ENCODE measurements at regions not wholly inside any gene's neighbourhood (a gene's known extent, or its start where the extent isn't known, plus 50 kb on each side); places are given as distances from the start of the nearest gene placed in this dataset.

DNA sequence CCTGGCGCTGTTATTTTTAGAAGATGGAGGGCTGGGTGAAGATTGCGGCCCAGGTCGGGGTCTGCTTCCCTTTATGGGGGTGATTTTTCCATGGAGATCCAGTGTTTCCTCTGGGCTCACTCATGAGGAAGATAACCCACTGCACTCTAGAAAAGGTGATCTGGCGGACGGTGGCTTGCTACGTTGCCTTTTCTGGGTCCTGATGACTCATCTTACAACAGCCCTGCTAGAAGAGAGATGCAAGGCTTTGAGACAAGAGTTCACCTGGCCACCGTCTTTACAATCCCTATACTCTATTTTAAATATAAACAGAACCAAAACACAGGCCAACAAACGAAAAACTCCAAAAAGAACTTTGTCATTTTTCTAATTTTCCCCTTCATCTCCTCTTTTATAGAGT, 182.1 kb upstream of the EXOC2 start:
- ATAC-seq (ENCODE audit: low FRiP score) (no peak), DNase-seq (no peak)
- intact Hi-C loops (cut with DNase I) = no loop called here
- Histone ChIP-seq H3K27me3 (ENCODE audit: control insufficient read depth in 1 of 2, insufficient read depth in 2 of 2, low read length in 1 of 2) (peaks cover 0 to 1% of the 10 kb centered on the region in 2 donors), H3K27ac (ENCODE audit: low read depth in 1 of 2, low read length in 2 of 2) (no peak overlapping the region), H3K4me3 (ENCODE audit: low read length in 2 of 2) (no peak overlapping the region), H3K9me3 (ENCODE audit: control insufficient read depth, low read length) (peaks cover 1% of the 10 kb centered on the region), H3K36me3 (ENCODE audit: control insufficient read depth in 1 of 2, insufficient read depth in 2 of 2, low read length in 1 of 2) (no peaks in the 10 kb centered on the region), H3K4me1 (ENCODE audit: control insufficient read depth in 1 of 2, insufficient read depth in 2 of 2, low read length in 2 of 2) (no peaks in the 10 kb centered on the region)
- 75 to 77% methylated on average over 8 of the region's 8 CpGs for WGBS, 2 donors

DNA sequence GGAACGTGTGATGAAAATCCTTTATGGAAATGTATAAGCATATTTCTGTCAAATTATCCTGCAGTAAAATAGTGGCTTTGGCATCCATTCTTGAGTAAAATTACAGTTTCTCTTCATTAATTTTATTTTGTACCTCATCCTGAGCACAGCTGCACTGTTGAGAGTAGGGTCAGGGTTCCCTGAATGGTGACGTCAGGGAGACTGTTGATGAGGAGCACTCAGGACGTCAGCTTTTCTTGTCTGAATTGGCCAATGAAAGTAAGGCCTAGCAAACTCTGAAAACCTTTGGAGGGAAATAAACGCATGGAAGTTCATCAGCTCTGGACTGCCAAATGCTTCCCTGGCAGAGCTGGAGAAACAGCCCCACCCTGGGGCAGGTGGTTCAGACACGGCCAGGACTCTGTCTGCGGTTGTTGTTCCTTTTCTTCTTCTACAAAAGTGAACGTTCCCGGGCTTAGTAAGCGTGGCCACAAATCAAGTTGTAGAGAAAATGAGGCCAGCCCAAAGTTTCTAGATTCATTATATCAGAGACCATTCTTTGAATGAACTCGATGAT, 179.7 kb upstream of the EXOC2 start:
- H3K4me3 ChIP-seq (ENCODE audit: low read length in 2 of 2) = no peak overlapping the region
- no peak for ATAC-seq (ENCODE audit: low FRiP score)
- intact Hi-C loops (cut with DNase I) = no loop called here
- H3K36me3 ChIP-seq (ENCODE audit: control insufficient read depth in 1 of 2, insufficient read depth in 2 of 2, low read length in 1 of 2) = no peaks in the 10 kb centered on the region
- H3K9me3 ChIP-seq (ENCODE audit: control insufficient read depth, low read length) = peaks cover 1% of the 10 kb centered on the region
- no peak overlapping the region for H3K27ac ChIP-seq (ENCODE audit: low read depth in 1 of 2, low read length in 2 of 2)
- H3K4me1 ChIP-seq (ENCODE audit: control insufficient read depth in 1 of 2, insufficient read depth in 2 of 2, low read length in 2 of 2) = no peaks in the 10 kb centered on the region
- WGBS, 2 donors = 78 to 81% methylated on average over 10 of the region's 10 CpGs
- peaks cover 0 to 1% of the 10 kb centered on the region in 2 donors for H3K27me3 ChIP-seq (ENCODE audit: control insufficient read depth in 1 of 2, insufficient read depth in 2 of 2, low read length in 1 of 2)
- no peak for DNase-seq

DNA sequence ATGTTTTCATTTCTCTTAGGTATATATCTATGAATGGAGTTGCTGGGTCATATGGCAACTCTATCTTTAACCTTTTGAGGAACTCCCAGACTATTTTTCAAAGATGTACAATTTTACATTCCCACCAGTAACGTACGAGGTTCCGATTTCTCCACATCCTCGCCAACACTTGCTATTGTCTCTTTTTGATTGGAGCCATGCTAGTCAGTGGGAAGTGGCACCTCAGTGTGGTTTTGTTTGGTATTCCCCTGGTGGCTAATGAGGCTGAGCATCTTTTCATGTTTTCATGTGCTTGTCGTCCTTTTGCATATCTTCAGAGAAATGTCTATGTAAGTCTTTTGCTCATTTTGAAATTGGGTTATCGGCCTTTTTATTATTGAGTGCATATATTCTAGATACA, 178.6 kb upstream of the EXOC2 start:
- no peak for DNase-seq
- no peaks in the 10 kb centered on the region for H3K36me3 ChIP-seq (ENCODE audit: control insufficient read depth in 1 of 2, insufficient read depth in 2 of 2, low read length in 1 of 2)
- intact Hi-C loops (cut with DNase I) = no loop called here
- no peak overlapping the region for H3K27ac ChIP-seq (ENCODE audit: low read depth in 1 of 2, low read length in 2 of 2)
- ATAC-seq (ENCODE audit: low FRiP score) = no peak
- H3K27me3 ChIP-seq (ENCODE audit: control insufficient read depth in 1 of 2, insufficient read depth in 2 of 2, low read length in 1 of 2) = peaks cover 0 to 1% of the 10 kb centered on the region in 2 donors
- H3K4me3 ChIP-seq (ENCODE audit: low read length in 2 of 2) = no peak overlapping the region
- no peaks in the 10 kb centered on the region for H3K4me1 ChIP-seq (ENCODE audit: control insufficient read depth in 1 of 2, insufficient read depth in 2 of 2, low read length in 2 of 2)
- peaks cover 1% of the 10 kb centered on the region for H3K9me3 ChIP-seq (ENCODE audit: control insufficient read depth, low read length)
- WGBS, 2 donors = 95 to 98% methylated on average over 6 of the region's 6 CpGs

DNA sequence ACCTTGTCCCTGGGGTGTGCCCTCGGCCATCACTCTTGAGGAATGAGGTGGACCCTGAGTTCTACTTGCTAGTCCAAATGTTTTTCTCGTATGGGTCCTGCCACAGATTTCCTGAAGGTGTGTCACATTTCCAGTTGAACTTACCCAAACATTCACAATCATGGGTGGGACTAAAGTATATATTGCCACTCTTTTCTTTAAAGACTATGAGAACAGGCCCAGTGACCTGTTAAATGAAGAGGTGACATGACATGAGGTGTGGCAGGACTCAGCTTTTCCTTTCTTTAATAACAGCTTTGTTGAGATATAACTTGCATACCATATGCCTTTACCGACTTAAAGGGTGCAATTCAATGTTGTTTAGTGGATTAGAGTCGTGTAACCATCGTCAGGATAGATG, 177.2 kb upstream of the EXOC2 start:
- no peak for ATAC-seq (ENCODE audit: low FRiP score)
- 60 to 72% methylated on average over 5 of the region's 5 CpGs for WGBS, 2 donors

DNA sequence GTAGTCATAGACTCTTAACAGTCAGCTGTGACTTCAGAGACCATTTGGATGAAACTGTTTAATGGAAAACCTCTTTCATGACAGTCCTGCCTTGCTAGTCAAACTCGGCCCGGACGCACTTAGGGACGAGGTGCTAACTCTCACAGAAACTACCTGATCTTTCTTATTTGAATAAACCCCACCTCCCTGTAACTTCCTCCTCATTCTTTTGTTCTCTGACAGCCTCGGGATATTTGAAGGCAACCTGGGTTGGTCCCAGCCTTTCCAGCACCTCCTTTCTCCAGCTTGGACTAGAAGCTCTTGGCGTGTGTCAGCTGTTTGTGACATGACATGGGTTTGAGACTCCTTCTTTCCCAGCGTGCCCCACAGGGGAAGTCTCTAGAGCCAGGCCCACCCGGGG, 175.3 kb upstream of the EXOC2 start:
- no peaks in the 10 kb centered on the region for H3K36me3 ChIP-seq (ENCODE audit: control insufficient read depth in 1 of 2, insufficient read depth in 2 of 2, low read length in 1 of 2)
- H3K4me1 ChIP-seq (ENCODE audit: control insufficient read depth in 1 of 2, insufficient read depth in 2 of 2, low read length in 2 of 2) = no peaks in the 10 kb centered on the region
- DNase-seq (no peak), ATAC-seq (ENCODE audit: low FRiP score) (no peak)
- H3K27me3 ChIP-seq (ENCODE audit: control insufficient read depth in 1 of 2, insufficient read depth in 2 of 2, low read length in 1 of 2) = no peaks in the 10 kb centered on the region
- intact Hi-C loops (cut with DNase I) = no loop called here
- no peak overlapping the region for H3K27ac ChIP-seq (ENCODE audit: low read depth in 1 of 2, low read length in 2 of 2)
- WGBS, 2 donors = 85 to 89% methylated on average over 8 of the region's 8 CpGs
- no peak overlapping the region for H3K4me3 ChIP-seq (ENCODE audit: low read length in 2 of 2)
- H3K9me3 ChIP-seq (ENCODE audit: control insufficient read depth, low read length) = peaks cover 1% of the 10 kb centered on the region

More for the DNA sequence above, 177.2 kb upstream of the EXOC2 start:
- no peak for DNase-seq
- peaks cover 1% of the 10 kb centered on the region for H3K9me3 ChIP-seq (ENCODE audit: control insufficient read depth, low read length)
- peaks cover 0 to 1% of the 10 kb centered on the region in 2 donors for H3K27me3 ChIP-seq (ENCODE audit: control insufficient read depth in 1 of 2, insufficient read depth in 2 of 2, low read length in 1 of 2)
- intact Hi-C loops (cut with DNase I) = no loop called here
- no peaks in the 10 kb centered on the region for H3K4me1 ChIP-seq (ENCODE audit: control insufficient read depth in 1 of 2, insufficient read depth in 2 of 2, low read length in 2 of 2)
- H3K4me3 ChIP-seq (ENCODE audit: low read length in 2 of 2) = no peak overlapping the region
- no peak overlapping the region for H3K27ac ChIP-seq (ENCODE audit: low read depth in 1 of 2, low read length in 2 of 2)
- H3K36me3 ChIP-seq (ENCODE audit: control insufficient read depth in 1 of 2, insufficient read depth in 2 of 2, low read length in 1 of 2) = no peaks in the 10 kb centered on the region

DNA sequence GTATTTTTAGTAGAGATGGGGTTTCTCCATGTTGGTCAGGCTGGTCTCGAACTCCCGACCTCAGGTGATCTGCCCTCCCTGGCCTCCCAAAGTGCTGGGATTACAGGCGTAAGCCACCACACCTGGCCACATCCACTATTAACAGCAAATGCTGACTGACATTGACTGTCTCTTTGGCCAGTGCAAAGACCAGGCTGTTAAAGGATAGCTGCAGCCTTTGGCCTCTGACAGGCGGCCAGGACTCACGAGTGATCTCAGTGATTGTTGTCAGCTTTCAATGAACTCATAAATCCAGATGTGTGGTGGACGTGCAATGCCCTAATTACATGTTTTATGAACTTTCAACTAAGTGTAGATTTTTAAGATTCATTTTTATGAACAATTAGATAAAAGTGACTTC, 174.4 kb upstream of the EXOC2 start:
- ATAC-seq (ENCODE audit: low FRiP score) (no peak), DNase-seq (no peak)
- Histone ChIP-seq H3K4me3 (ENCODE audit: low read length in 2 of 2) (no peak overlapping the region), H3K27me3 (ENCODE audit: control insufficient read depth in 1 of 2, insufficient read depth in 2 of 2, low read length in 1 of 2) (no peaks in the 10 kb centered on the region), H3K27ac (ENCODE audit: low read depth in 1 of 2, low read length in 2 of 2) (no peak overlapping the region), H3K9me3 (ENCODE audit: control insufficient read depth, low read length) (no peaks in the 10 kb centered on the region), H3K4me1 (ENCODE audit: control insufficient read depth in 1 of 2, insufficient read depth in 2 of 2, low read length in 2 of 2) (no peaks in the 10 kb centered on the region), H3K36me3 (ENCODE audit: control insufficient read depth in 1 of 2, insufficient read depth in 2 of 2, low read length in 1 of 2) (no peaks in the 10 kb centered on the region)
- intact Hi-C loops (cut with DNase I) = no loop called here
- WGBS, 2 donors = 72 to 85% methylated on average over 6 of the region's 6 CpGs

DNA sequence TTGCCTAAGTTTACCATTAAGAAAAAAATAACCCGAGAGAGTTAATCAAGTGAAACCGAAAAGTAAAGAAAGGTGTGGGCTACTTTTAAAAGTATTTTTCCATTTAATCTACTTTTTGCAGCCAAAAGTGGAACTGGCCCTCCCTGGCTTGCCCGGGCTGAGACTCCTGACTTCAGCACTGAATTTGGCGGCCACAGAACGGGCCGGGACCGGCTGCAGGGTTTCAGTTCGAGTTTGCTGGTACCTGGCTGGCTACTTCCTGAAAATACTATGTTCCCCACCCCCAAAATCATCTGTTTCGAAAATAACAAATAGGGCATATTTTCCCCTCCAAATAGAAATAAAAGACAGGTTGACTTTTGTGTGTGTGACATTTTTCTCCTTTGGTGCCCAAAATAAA, 173.4 kb upstream of the EXOC2 start:
- no peaks in the 10 kb centered on the region for H3K9me3 ChIP-seq (ENCODE audit: control insufficient read depth, low read length)
- H3K4me1 ChIP-seq (ENCODE audit: control insufficient read depth in 1 of 2, insufficient read depth in 2 of 2, low read length in 2 of 2) = no peaks in the 10 kb centered on the region
- no peak for ATAC-seq (ENCODE audit: low FRiP score)
- H3K4me3 ChIP-seq (ENCODE audit: low read length in 2 of 2) = no peak overlapping the region
- intact Hi-C loops (cut with DNase I) = no loop called here
- WGBS, 2 donors = 74 to 86% methylated on average over 9 of the region's 9 CpGs
- H3K27me3 ChIP-seq (ENCODE audit: control insufficient read depth in 1 of 2, insufficient read depth in 2 of 2, low read length in 1 of 2) = no peaks in the 10 kb centered on the region
- H3K27ac ChIP-seq (ENCODE audit: low read depth in 1 of 2, low read length in 2 of 2) = no peak overlapping the region
- no peaks in the 10 kb centered on the region for H3K36me3 ChIP-seq (ENCODE audit: control insufficient read depth in 1 of 2, insufficient read depth in 2 of 2, low read length in 1 of 2)
- no peak for DNase-seq

DNA sequence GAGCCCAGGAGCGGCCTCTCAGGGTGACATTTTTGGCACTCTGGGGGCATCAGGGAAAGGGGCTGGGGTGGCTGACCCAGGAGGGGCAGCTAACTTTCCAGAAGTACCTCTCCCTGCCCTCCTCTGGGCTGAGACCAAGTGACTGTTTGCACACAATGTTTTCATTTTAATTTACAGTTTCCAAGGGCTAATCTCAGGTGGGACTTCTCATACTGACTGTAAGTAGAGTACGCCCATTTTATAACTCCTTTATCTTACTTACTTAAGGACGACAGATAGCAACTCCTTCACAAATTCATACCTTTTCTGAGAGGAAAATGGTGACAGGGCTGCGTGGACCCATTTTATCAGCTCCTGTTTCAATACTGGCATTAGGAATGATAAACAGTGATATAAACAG, 172.9 kb upstream of the EXOC2 start:
- H3K27me3 ChIP-seq (ENCODE audit: control insufficient read depth in 1 of 2, insufficient read depth in 2 of 2, low read length in 1 of 2) = no peaks in the 10 kb centered on the region
- no peak overlapping the region for H3K27ac ChIP-seq (ENCODE audit: low read depth in 1 of 2, low read length in 2 of 2)
- ATAC-seq (ENCODE audit: low FRiP score) = no peak
- WGBS, 2 donors = 80 to 89% methylated on average over 4 of the region's 4 CpGs
- no peaks in the 10 kb centered on the region for H3K36me3 ChIP-seq (ENCODE audit: control insufficient read depth in 1 of 2, insufficient read depth in 2 of 2, low read length in 1 of 2)
- no peak for DNase-seq
- no peaks in the 10 kb centered on the region for H3K9me3 ChIP-seq (ENCODE audit: control insufficient read depth, low read length)
- H3K4me1 ChIP-seq (ENCODE audit: control insufficient read depth in 1 of 2, insufficient read depth in 2 of 2, low read length in 2 of 2) = no peaks in the 10 kb centered on the region
- intact Hi-C loops (cut with DNase I) = no loop called here
- H3K4me3 ChIP-seq (ENCODE audit: low read length in 2 of 2) = no peak overlapping the region

DNA sequence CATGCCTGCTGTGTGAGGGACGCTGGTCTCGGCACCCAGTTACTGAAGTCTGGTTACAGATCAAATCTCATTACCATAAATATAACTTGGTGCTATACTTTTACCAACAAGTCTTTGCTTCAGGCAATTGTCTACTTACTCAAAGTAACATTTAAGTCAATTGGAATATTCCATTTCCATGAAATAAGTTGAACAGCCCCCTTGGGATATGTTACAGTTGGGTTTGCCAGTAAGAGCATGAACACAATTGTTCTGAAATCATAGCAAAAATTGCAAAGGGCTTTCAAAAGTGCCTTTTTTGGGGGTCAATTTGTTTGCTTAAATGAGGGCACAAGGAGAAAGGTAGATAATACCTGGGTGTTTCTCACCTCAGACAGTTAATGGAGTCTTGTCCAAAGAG, 170.9 kb upstream of the EXOC2 start:
- H3K9me3 ChIP-seq (ENCODE audit: control insufficient read depth, low read length) = no peaks in the 10 kb centered on the region
- H3K4me1 ChIP-seq (ENCODE audit: control insufficient read depth in 1 of 2, insufficient read depth in 2 of 2, low read length in 2 of 2) = no peaks in the 10 kb centered on the region
- intact Hi-C loops (cut with DNase I) = no loop called here
- H3K36me3 ChIP-seq (ENCODE audit: control insufficient read depth in 1 of 2, insufficient read depth in 2 of 2, low read length in 1 of 2) = no peaks in the 10 kb centered on the region
- ATAC-seq (ENCODE audit: low FRiP score) (no peak), DNase-seq (no peak)
- H3K4me3 ChIP-seq (ENCODE audit: low read length in 2 of 2) = no peak overlapping the region
- 81 to 85% methylated on average over 2 of the region's 2 CpGs for WGBS, 2 donors
- H3K27me3 ChIP-seq (ENCODE audit: control insufficient read depth in 1 of 2, insufficient read depth in 2 of 2, low read length in 1 of 2) = no peaks in the 10 kb centered on the region
- no peak overlapping the region for H3K27ac ChIP-seq (ENCODE audit: low read depth in 1 of 2, low read length in 2 of 2)

Data from aorta (tissue), 5 donors.